ENCODE measurements at regions not wholly inside any gene's neighbourhood (a gene's known extent, or its start where the extent isn't known, plus 50 kb on each side); places are given as distances from the start of the nearest gene placed in this dataset.

- Histone ChIP-seq H3K27me3 (ENCODE audit: control insufficient read depth in 1 of 2, insufficient read depth in 2 of 2, low read length in 2 of 2) (no peaks in the 10 kb centered on the region), H2AFZ (ENCODE audit: low read length) (no peak overlapping the region), H3K4me2 (ENCODE audit: low read depth, low read length) (no peak overlapping the region), H3K79me2 (ENCODE audit: insufficient read depth, low read length) (no peaks in the 10 kb centered on the region), H3K4me3 (replicated peaks in 1 of 3; ENCODE audit: insufficient read depth in 1 of 3, low read depth in 2 of 3, low read length in 3 of 3) (no peak overlapping the region), H3K4me1 (ENCODE audit: insufficient read depth, low read length) (peaks cover 61% of the 10 kb centered on the region), H3K9me3 (ENCODE audit: low read length) (no peaks in the 10 kb centered on the region), H3K36me3 (replicated peaks in 1 of 2; ENCODE audit: control insufficient read depth in 1 of 2, insufficient read depth in 2 of 2, low read length in 2 of 2) (no peaks in the 10 kb centered on the region), H4K20me1 (ENCODE audit: insufficient read depth, low read length) (no peaks in the 10 kb centered on the region), H3K27ac (ENCODE audit: extremely low read length, insufficient read depth, low read length) (peak overlapping the region; percentile 18), H3K9ac (ENCODE audit: insufficient read depth, low read depth, low read length) (0 out of 2 replicates have a peak overlapping the region, but pooled peaks have one; percentile 5)
- no peak for DNase-seq (ENCODE audit: low spot score)
- FAIRE-seq, result no peak
- in situ Hi-C loops (cut with HindIII; ENCODE audit: extremely low pct_ligation_motif_present, low pct_unique_long_range_greater_than_20kb), result no loop called here
- intact Hi-C loops (cut with micrococcal nuclease; ENCODE audit: unreplicated experiment), result no loop called here
- POLR2A ChIA-PET, result interaction anchor here (0.7 to 1.1 kb wide), 2 partner anchors 27 to 93 kb away, joined by 3 read pairs; no protein-coding TSS in a partner anchor
- TF ChIP-seq PAXIP1 (CRISPR knock-in tag; conservative IDR thresholded peaks at IDR 0.05), result peak; percentile 46; the same call in 1 of the 2 replicates
- TF ChIP-seq HNF4G (IDR thresholded peaks at IDR 0.05; ENCODE audit: borderline replicate concordance, low read depth, low read length), result peak; percentile 25; the same call in 1 of the 2 replicates
- TF ChIP-seq HNF4G (CRISPR knock-in tag; IDR thresholded peaks at IDR 0.05; ENCODE audit: borderline replicate concordance, low read depth), result no peak
- TF ChIP-seq MLXIP (CRISPR knock-in tag; IDR thresholded peaks at IDR 0.05; ENCODE audit: borderline replicate concordance), result no peak
- TF ChIP-seq TEAD3 (CRISPR knock-in tag; optimal IDR thresholded peaks at IDR 0.05; ENCODE audit: borderline replicate concordance), result peak; percentile 11
- no peak for TF ChIP-seq CREB1 (IDR thresholded peaks at IDR 0.05)
- 0 out of 2 replicates have a peak, but pooled peaks have one; percentile 12 for TF ChIP-seq CREB1 (CRISPR knock-in tag; IDR thresholded peaks at IDR 0.05)
- peak; percentile 36; the same call in 1 of the 2 replicates for TF ChIP-seq TCF7 (IDR thresholded peaks at IDR 0.05; ENCODE audit: low read depth)
- TF ChIP-seq TFAP4 (IDR thresholded peaks at IDR 0.05; ENCODE audit: borderline replicate concordance, low read depth), result peak; percentile 20; the same call in 1 of the 2 replicates
- no peak for TF ChIP-seq KAT8 (CRISPR knock-in tag; IDR thresholded peaks at IDR 0.05)
- ATAC-seq, result no peak
- no TSS peak for BruUV-seq (replicated peaks)
- CTCF ChIA-PET (ENCODE audit: low intra/inter-chr PET ratio, low total read pairs), result no interaction called here
- 29% methylated on average over 2 of the region's 2 CpGs for WGBS (ENCODE audit: low lambda C conversion rate)
Observed at GRCh38 chr6:11326116-11326515, 93.6 kb upstream of the NEDD9 start.

Data from HepG2 (cell line).